NB4 (cell line): ENCODE measurements at regions not wholly inside any gene's neighbourhood (a gene's known extent, or its start where the extent isn't known, plus 50 kb on each side); places are given as distances from the start of the nearest gene placed in this dataset.

ENCODE experiments used
- CTCF ChIP-seq: IDR thresholded peaks from one replicate; pipeline ENCODE4 v1.5.1; 2012; ENCODE audit warnings: low read depth, low read length
- MAX ChIP-seq: IDR thresholded peaks from 2 replicates; pipeline ENCODE4 v1.6.1; 2011; ENCODE audit warnings: low read depth, low read length
- MYC ChIP-seq: IDR thresholded peaks from 2 replicates; pipeline ENCODE4 v1.6.1; 2011; ENCODE audit warnings: low read depth, low read length
- POLR2A ChIP-seq: IDR thresholded peaks from 2 replicates; pipeline ENCODE4 v1.6.1; 2011; ENCODE audit warnings: mild to moderate bottlenecking; ENCODE audit not compliant: insufficient read length; ENCODE audit errors: extremely low read depth

- TF ChIP-seq CTCF: no peak
- TF ChIP-seq POLR2A: no peak
- no peak for TF ChIP-seq MAX
- no peak for TF ChIP-seq MYC
These were observed 442.4 kb downstream of the CD83 start for GRCh38 chr6:14559746-14560536.
